OCI-LY1 (cell line): ENCODE measurements at regions not wholly inside any gene's neighbourhood (a gene's known extent, or its start where the extent isn't known, plus 50 kb on each side); places are given as distances from the start of the nearest gene placed in this dataset.

Experiments used
- H2AFZ ChIP-seq: fragments of 200-600 bp; sonication (generic), shearing (Covaris generic); 2 replicates; pipeline ENCODE4 v1.6.0; 2014; ENCODE audit warnings: antibody characterized with exemption, mild to moderate bottlenecking, low read length
- H3F3A ChIP-seq: fragments of 200-600 bp; sonication (generic), shearing (Covaris generic); 2 replicates; pipeline ENCODE4 v1.6.0; 2014; ENCODE audit warnings: mild to moderate bottlenecking, antibody characterized with exemption, low read length, moderate library complexity; ENCODE audit not compliant: insufficient read depth
- H3K27ac ChIP-seq: fragments of 200-600 bp; sonication (generic); 2 replicates; pipeline ENCODE4 v1.5.1; 2014; ENCODE audit warnings: low read length, mixed run types, mild to moderate bottlenecking, low read depth; ENCODE audit not compliant: poor library complexity, severe bottlenecking
- H3K27me3 ChIP-seq: fragments of 200-600 bp; sonication (generic); 2 replicates; pipeline ENCODE4 v1.6.0; 2014; ENCODE audit warnings: antibody characterized with exemption, mild to moderate bottlenecking, low read length, moderate library complexity; ENCODE audit not compliant: insufficient read depth
- H3K36me3 ChIP-seq: fragments of 200-600 bp; sonication (generic); 2 replicates; pipeline ENCODE4 v1.6.1; 2014; ENCODE audit warnings: mild to moderate bottlenecking, antibody characterized with exemption, low read length, moderate library complexity, mixed read lengths; ENCODE audit not compliant: insufficient read depth
- H3K4me1 ChIP-seq: fragments of 200-600 bp; sonication (generic); 2 replicates; pipeline ENCODE4 v1.5.1; 2014; ENCODE audit warnings: mild to moderate bottlenecking, low read length, moderate library complexity; ENCODE audit not compliant: insufficient read depth, severe bottlenecking
- H3K4me2 ChIP-seq: fragments of 200-600 bp; sonication (generic), shearing (Covaris generic); 2 replicates; pipeline ENCODE4 v1.6.1; 2014; ENCODE audit warnings: low read length
- H3K4me3 ChIP-seq: fragments of 200-600 bp; sonication (generic); 2 replicates; pipeline ENCODE4 v1.5.1; 2014; ENCODE audit warnings: low read length, low read depth, mild to moderate bottlenecking, mixed read lengths; ENCODE audit not compliant: poor library complexity, severe bottlenecking
- H3K79me2 ChIP-seq: fragments of 200-600 bp; shearing (Covaris generic); 2 replicates; pipeline ENCODE4 v1.6.1; 2016; ENCODE audit warnings: mixed run types, low read length, mixed read lengths; ENCODE audit not compliant: insufficient read depth
- H3K9ac ChIP-seq: fragments of 200-600 bp; sonication (generic), shearing (Covaris generic); 2 replicates; pipeline ENCODE4 v1.6.1; 2014; ENCODE audit warnings: mild to moderate bottlenecking, low read length, mixed read lengths
- H3K9me2 ChIP-seq: fragments of 200-600 bp; sonication (generic), shearing (Covaris generic); 2 replicates; pipeline ENCODE4 v1.6.1; 2014; ENCODE audit warnings: low read depth, mild to moderate bottlenecking, low read length, mixed read lengths
- H3K9me3 ChIP-seq: fragments of 200-600 bp; shearing (Covaris generic); 2 replicates; pipeline ENCODE4 v1.6.1; 2014; ENCODE audit warnings: low read length, mixed read lengths
- H4K20me1 ChIP-seq: fragments of 200-600 bp; sonication (generic), shearing (Covaris generic); 2 replicates; pipeline ENCODE4 v1.6.0; 2016; ENCODE audit warnings: mild to moderate bottlenecking, low read length; ENCODE audit not compliant: insufficient read depth
- CTCF ChIP-seq: fragments of 200-600 bp; sonication (generic), shearing (Covaris generic); IDR thresholded peaks from 2 replicates; pipeline ENCODE4 v1.5.1; 2017; ENCODE audit warnings: mild to moderate bottlenecking, antibody characterized with exemption, low read length, moderate library complexity, mixed read lengths
- EZH2 ChIP-seq: fragments of 200-600 bp; sonication (generic), shearing (Covaris generic); IDR thresholded peaks from 2 replicates; pipeline ENCODE4 v1.8.0; 2017; ENCODE audit warnings: borderline replicate concordance, mixed run types, mild to moderate bottlenecking, antibody characterized with exemption, low read length, moderate library complexity, mixed read lengths

GRCh38 chr6:28589957-28590349 is 64.3 kb downstream of the GPX5 start:
- no peaks in the 10 kb centered on the region for H3K79me2 ChIP-seq
- TF ChIP-seq CTCF (no peak), EZH2 (no peak)
- no peaks in the 10 kb centered on the region for H3K9me2 ChIP-seq
- no peak overlapping the region for H3K9ac ChIP-seq
- H3K4me3 ChIP-seq, result no peak overlapping the region
- H3K27me3 ChIP-seq, result peaks cover 3% of the 10 kb centered on the region; the same call in 1 of the 2 replicates
- H3K27ac ChIP-seq, result no peak overlapping the region
- no peak overlapping the region for H3K4me2 ChIP-seq
- H3K4me1 ChIP-seq, result no peaks in the 10 kb centered on the region
- H3K36me3 ChIP-seq, result no peaks in the 10 kb centered on the region
- H3K9me3 ChIP-seq, result no peaks in the 10 kb centered on the region
- H3F3A ChIP-seq, result no peaks in the 10 kb centered on the region
- no peak overlapping the region for H2AFZ ChIP-seq
- no peaks in the 10 kb centered on the region for H4K20me1 ChIP-seq

- Histone ChIP-seq H4K20me1 (no peaks in the 10 kb centered on the region), H2AFZ (no peak overlapping the region), H3K36me3 (no peaks in the 10 kb centered on the region), H3K79me2 (no peaks in the 10 kb centered on the region), H3K9ac (no peak overlapping the region), H3K4me2 (no peak overlapping the region), H3K4me3 (no peak overlapping the region), H3K4me1 (no peaks in the 10 kb centered on the region), H3K27me3 (no peaks in the 10 kb centered on the region), H3K9me2 (no peaks in the 10 kb centered on the region), H3K9me3 (no peaks in the 10 kb centered on the region), H3K27ac (no peak overlapping the region), H3F3A (no peaks in the 10 kb centered on the region)
- no peak for TF ChIP-seq CTCF
- no peak for TF ChIP-seq EZH2
Measured at GRCh38 chr6:28597217-28597835, 71.6 kb downstream of the GPX5 start.

- H3K36me3 ChIP-seq, result no peaks in the 10 kb centered on the region
- H3K4me3 ChIP-seq, result no peak overlapping the region
- H4K20me1 ChIP-seq, result no peaks in the 10 kb centered on the region
- no peak overlapping the region for H3K9ac ChIP-seq
- H3K9me3 ChIP-seq, result no peaks in the 10 kb centered on the region
- no peak overlapping the region for H3K27ac ChIP-seq
- TF ChIP-seq CTCF (no peak), EZH2 (no peak)
- H3K9me2 ChIP-seq, result no peaks in the 10 kb centered on the region
- no peaks in the 10 kb centered on the region for H3K4me1 ChIP-seq
- H2AFZ ChIP-seq, result no peak overlapping the region
- H3K79me2 ChIP-seq, result no peaks in the 10 kb centered on the region
- no peaks in the 10 kb centered on the region for H3F3A ChIP-seq
- no peak overlapping the region for H3K4me2 ChIP-seq
- H3K27me3 ChIP-seq, result no peaks in the 10 kb centered on the region
Measured at GRCh38 chr6:28597924-28598722, 72.4 kb downstream of the GPX5 start.
